EL (cell line): ENCODE measurements at regions not wholly inside any gene's neighbourhood (a gene's known extent, or its start where the extent isn't known, plus 50 kb on each side); places are given as distances from the start of the nearest gene placed in this dataset.
A peak's percentile ranks its signal among the peaks of the same experiment; 100 is the strongest.
"Not testable (repeated sequence)": the region's sequence is repeated elsewhere in the genome, so short reads cannot be mapped to it uniquely, and the experiment has no call there.

Experiments used
- DNase-seq: peaks from one replicate; pipeline ENCODE4 v3.0.0-alpha.2; 2016

- no peak for DNase-seq
Measured at GRCh38 chr3:153856932-153857331, 264.3 kb upstream of the ARHGEF26 start.

- no peak for DNase-seq
Measured at GRCh38 chr3:153864793-153865192, 256.4 kb upstream of the ARHGEF26 start.

GRCh38 chr3:153866901-153867300 lies 254.3 kb upstream of the ARHGEF26 start:
- DNase-seq: no peak

- not testable (repeated sequence) for DNase-seq
Measured at GRCh38 chr3:153874348-153874747, 246.8 kb upstream of the ARHGEF26 start.

GRCh38 chr3:153880493-153880892 lies 240.7 kb upstream of the ARHGEF26 start:
- DNase-seq: no peak

GRCh38 chr3:153881201-153881600 lies 240.0 kb upstream of the ARHGEF26 start:
- DNase-seq: no peak

- no peak for DNase-seq
Measured at GRCh38 chr3:153885359-153885758, 235.8 kb upstream of the ARHGEF26 start.

GRCh38 chr3:153889905-153890334 lies 231.3 kb upstream of the ARHGEF26 start:
- DNase-seq: no peak

- DNase-seq: no peak
Measured at GRCh38 chr3:153892126-153892525, 229.1 kb upstream of the ARHGEF26 start.

- DNase-seq: no peak
Measured at GRCh38 chr3:153894857-153895256, 226.3 kb upstream of the ARHGEF26 start.

- no peak for DNase-seq
Measured at GRCh38 chr3:153896197-153896596, 225.0 kb upstream of the ARHGEF26 start.

- no peak for DNase-seq
Measured at GRCh38 chr3:153897025-153897723, 224.0 kb upstream of the ARHGEF26 start.

- DNase-seq: no peak
Measured at GRCh38 chr3:153897842-153898241, 223.3 kb upstream of the ARHGEF26 start.

- DNase-seq: no peak
Measured at GRCh38 chr3:153901152-153901551, 220.0 kb upstream of the ARHGEF26 start.

GRCh38 chr3:153901991-153902390 lies 219.2 kb upstream of the ARHGEF26 start:
- no peak for DNase-seq

GRCh38 chr3:153903430-153903829 lies 217.8 kb upstream of the ARHGEF26 start:
- no peak for DNase-seq

GRCh38 chr3:153906366-153906765 lies 214.8 kb upstream of the ARHGEF26 start:
- DNase-seq: no peak

GRCh38 chr3:153910387-153910786 lies 210.8 kb upstream of the ARHGEF26 start:
- DNase-seq: no peak

GRCh38 chr3:153911116-153911515 lies 210.1 kb upstream of the ARHGEF26 start:
- no peak for DNase-seq

- no peak for DNase-seq
Measured at GRCh38 chr3:153919773-153920172, 201.4 kb upstream of the ARHGEF26 start.

GRCh38 chr3:153921826-153922225 lies 199.4 kb upstream of the ARHGEF26 start:
- DNase-seq: no peak

GRCh38 chr3:153925841-153926514 lies 195.2 kb upstream of the ARHGEF26 start:
- DNase-seq: no peak

GRCh38 chr3:153927107-153927506 lies 194.1 kb upstream of the ARHGEF26 start:
- peak; percentile 47 for DNase-seq

- DNase-seq: no peak
Measured at GRCh38 chr3:153928851-153929250, 192.3 kb upstream of the ARHGEF26 start.

GRCh38 chr3:153933481-153933880 lies 187.7 kb upstream of the ARHGEF26 start:
- DNase-seq: not testable (repeated sequence)
